ENCODE measurements at regions not wholly inside any gene's neighbourhood (a gene's known extent, or its start where the extent isn't known, plus 50 kb on each side); places are given as distances from the start of the nearest gene placed in this dataset.
"Not testable (repeated sequence)": the region's sequence is repeated elsewhere in the genome, so short reads cannot be mapped to it uniquely, and the experiment has no call there.

DNA sequence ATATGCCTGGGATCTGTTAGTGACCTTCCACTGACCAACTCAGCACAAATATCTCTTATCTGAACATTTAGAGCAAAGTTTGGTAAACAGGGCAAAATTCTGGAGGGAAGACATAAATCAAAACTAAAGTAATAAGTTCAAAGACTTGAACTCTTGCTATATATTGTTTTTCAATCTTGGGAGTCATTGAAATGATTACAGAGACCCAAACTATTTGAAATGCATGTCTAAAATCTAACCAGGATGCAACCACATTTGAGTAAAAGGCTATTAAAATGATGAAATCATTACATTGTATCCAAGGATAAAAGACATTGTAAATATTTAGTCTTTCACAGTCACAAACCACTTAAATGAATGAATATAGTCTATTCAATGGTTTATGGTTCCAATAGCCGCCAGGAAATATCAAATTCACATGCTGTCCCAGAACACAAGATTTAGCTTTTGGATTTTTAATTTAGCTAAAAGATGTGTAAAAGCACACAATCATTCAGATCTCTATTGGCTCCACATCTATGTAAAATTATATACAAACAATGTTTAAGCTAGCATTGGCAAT lies 256.6 kb upstream of the EPHA7 start:
- DNase-seq (no peak), ATAC-seq (no peak)
- Mint-ChIP-seq H3K4me3 (no peak overlapping the region), H3K4me1 (ENCODE audit: low read depth) (no peaks in the 10 kb centered on the region), H3K9me3 (ENCODE audit: insufficient read depth) (no peaks in the 10 kb centered on the region), H3K27me3 (ENCODE audit: low read depth) (no peaks in the 10 kb centered on the region), H3K36me3 (ENCODE audit: low read depth) (no peaks in the 10 kb centered on the region), H3K27ac (no peak overlapping the region)
- ChIA-PET CTCF (no interaction called here), POLR2A (no interaction called here)

DNA sequence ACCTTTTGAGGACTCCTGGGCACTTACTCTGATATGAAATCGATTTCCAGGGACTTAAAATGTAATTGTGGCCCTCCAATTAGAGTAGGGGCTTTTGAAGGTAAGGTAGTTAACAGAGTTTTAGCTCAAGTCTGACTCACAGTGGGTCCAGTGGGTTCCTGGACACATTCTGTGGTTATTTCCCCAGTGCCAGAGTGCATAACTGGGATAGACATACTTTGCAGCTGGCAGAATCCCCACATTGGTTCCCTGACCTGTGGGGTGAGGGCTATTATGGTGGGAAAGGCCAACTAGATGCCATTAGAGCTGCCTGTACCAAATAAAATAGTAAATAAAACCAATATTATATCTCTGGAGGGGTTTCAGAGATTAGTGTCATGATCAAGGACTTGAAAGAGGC lies 243.8 kb upstream of the EPHA7 start:
- no peaks in the 10 kb centered on the region for H3K36me3 Mint-ChIP-seq (ENCODE audit: low read depth)
- no peaks in the 10 kb centered on the region for H3K9me3 Mint-ChIP-seq (ENCODE audit: insufficient read depth)
- H3K27me3 Mint-ChIP-seq (ENCODE audit: low read depth) = no peaks in the 10 kb centered on the region
- DNase-seq (no peak), ATAC-seq (no peak)
- no peaks in the 10 kb centered on the region for H3K4me1 Mint-ChIP-seq (ENCODE audit: low read depth)
- ChIA-PET CTCF (no interaction called here), POLR2A (no interaction called here)
- H3K4me3 Mint-ChIP-seq = no peak overlapping the region
- no peak overlapping the region for H3K27ac Mint-ChIP-seq

DNA sequence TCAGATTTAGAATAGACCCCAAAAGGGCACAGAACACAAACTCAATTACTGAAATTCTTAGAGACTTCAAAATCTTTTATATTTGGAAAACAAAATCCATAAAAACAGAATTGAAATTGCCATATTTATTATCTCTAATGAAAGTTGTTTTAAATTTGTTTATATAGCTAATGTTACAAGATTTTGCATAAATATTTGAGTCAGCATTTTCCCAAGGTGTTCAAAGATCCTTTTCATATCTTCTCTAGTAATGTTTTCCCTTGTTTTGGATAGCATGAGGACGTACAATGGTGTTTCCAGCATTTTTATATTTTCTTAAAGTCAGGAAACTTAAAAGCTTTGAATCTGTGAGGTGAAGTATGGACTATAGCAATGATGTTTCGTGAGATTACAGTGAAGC lies 235.2 kb upstream of the EPHA7 start:
- ChIA-PET CTCF (no interaction called here), POLR2A (no interaction called here)
- H3K27ac Mint-ChIP-seq = no peak overlapping the region
- ATAC-seq (no peak), DNase-seq (no peak)
- H3K4me3 Mint-ChIP-seq = no peak overlapping the region
- H3K4me1 Mint-ChIP-seq (ENCODE audit: low read depth) = no peaks in the 10 kb centered on the region
- H3K9me3 Mint-ChIP-seq (ENCODE audit: insufficient read depth) = no peaks in the 10 kb centered on the region
- no peaks in the 10 kb centered on the region for H3K27me3 Mint-ChIP-seq (ENCODE audit: low read depth)
- H3K36me3 Mint-ChIP-seq (ENCODE audit: low read depth) = no peaks in the 10 kb centered on the region

DNA sequence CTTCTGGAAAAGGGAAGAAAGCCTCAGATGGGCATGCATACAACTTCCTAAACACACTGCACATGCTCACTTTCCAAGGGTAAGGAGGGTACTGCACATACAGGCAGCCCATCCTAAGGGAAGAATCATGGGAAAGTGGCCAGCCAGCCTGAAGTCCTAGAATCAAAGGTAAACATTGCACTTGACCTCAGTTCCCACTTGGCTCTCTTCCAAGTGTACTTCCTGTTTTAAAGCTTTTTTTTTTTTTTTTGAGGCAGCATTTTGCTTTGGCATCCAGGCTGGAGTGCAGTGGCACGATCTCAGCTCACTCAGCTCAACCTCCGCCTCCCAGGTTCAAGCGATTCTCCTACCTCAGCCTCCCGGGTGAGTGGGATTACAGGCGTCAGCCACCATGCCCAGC lies 225.3 kb upstream of the EPHA7 start:
- POLR2A ChIA-PET = no interaction called here
- ATAC-seq = no peak
- Mint-ChIP-seq H3K9me3 (ENCODE audit: insufficient read depth) (peaks cover 4% of the 10 kb centered on the region), H3K27me3 (ENCODE audit: low read depth) (no peaks in the 10 kb centered on the region), H3K4me3 (no peak overlapping the region), H3K36me3 (ENCODE audit: low read depth) (no peaks in the 10 kb centered on the region), H3K27ac (no peak overlapping the region), H3K4me1 (ENCODE audit: low read depth) (no peaks in the 10 kb centered on the region)
- no peak for DNase-seq
- CTCF ChIA-PET = no interaction called here

DNA sequence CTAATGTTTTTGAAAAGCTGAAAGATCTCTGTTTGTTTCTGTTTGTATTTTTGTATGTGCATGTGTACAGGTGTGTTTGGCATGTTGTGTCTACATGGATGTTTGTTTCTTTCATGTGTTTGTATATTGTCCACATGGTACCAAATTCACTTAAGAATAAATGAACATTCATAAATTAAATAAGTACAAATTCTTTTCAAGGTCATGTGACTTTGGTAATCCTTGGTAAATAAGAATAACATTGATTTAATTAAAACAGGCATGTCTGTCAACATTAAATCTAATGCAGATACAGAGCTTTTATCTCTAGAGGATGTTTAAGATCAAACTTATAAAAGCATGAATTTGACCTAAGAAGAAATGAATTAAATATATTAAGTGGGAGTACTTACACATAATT lies 219.8 kb upstream of the EPHA7 start:
- Mint-ChIP-seq H3K4me3 (no peak overlapping the region), H3K4me1 (ENCODE audit: low read depth) (no peaks in the 10 kb centered on the region), H3K27ac (no peak overlapping the region), H3K9me3 (ENCODE audit: insufficient read depth) (peaks cover 9% of the 10 kb centered on the region), H3K27me3 (ENCODE audit: low read depth) (no peaks in the 10 kb centered on the region), H3K36me3 (ENCODE audit: low read depth) (no peaks in the 10 kb centered on the region)
- ChIA-PET POLR2A (no interaction called here), CTCF (no interaction called here)
- no peak for DNase-seq
- ATAC-seq = no peak

DNA sequence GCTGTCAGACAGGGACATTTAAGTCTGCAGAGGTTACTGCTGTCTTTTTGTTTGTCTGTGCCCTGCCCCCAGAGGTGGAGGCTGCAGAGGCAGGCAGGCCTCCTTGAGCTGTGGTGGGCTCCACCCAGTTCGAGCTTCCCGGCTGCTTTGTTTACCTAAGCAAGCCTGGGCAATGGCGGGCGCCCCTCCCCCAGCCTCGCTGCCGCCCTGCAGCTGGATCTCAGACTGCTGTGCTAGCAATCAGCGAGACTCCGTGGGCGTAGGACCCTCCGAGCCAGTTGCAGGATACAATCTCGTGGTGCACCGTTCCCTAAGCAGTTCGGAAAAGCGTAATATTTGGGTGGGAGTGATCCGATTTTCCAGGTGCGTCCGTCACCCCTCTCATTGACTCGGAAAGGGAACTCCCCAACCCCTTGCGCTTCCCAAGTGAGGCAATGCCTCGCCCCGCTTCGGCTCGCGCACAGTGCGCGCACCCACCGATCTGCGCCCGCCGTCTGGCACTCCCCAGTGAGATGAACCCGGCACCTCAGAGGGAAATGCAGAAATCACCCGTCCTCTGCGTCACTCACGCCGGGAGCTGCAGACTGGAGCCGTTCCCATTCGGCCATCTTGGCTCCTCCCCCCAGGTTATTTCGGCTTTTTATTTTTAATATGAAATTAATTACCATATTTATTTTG lies 217.8 kb upstream of the EPHA7 start:
- H3K36me3 Mint-ChIP-seq (ENCODE audit: low read depth); POLR2A ChIA-PET; CTCF ChIA-PET; H3K4me3 Mint-ChIP-seq; DNase-seq; H3K4me1 Mint-ChIP-seq (ENCODE audit: low read depth); H3K9me3 Mint-ChIP-seq (ENCODE audit: insufficient read depth); ATAC-seq; H3K27me3 Mint-ChIP-seq (ENCODE audit: low read depth); H3K27ac Mint-ChIP-seq: not testable (repeated sequence)

DNA sequence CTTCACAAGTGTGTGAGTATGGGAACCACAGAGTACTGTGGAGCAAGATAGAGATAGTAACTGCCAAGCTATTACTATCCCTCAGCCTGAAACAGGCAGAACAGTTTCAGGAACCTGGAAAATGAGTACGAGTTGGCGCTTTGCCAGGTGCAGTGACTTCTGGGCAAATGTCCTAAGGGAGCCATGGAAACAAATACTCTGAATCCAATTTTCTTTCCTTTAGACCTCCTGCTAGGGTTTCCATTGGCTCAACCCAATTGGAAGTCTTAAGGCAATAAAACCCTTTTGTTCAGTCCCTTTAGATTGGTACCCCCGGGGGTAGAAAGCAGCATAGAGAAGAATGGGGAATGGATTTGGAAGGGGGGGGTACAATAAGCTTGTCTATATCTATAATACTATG lies 205.0 kb upstream of the EPHA7 start:
- ChIA-PET CTCF (no interaction called here), POLR2A (no interaction called here)
- Mint-ChIP-seq H3K4me3 (no peak overlapping the region), H3K4me1 (ENCODE audit: low read depth) (no peaks in the 10 kb centered on the region), H3K27ac (no peak overlapping the region), H3K27me3 (ENCODE audit: low read depth) (no peaks in the 10 kb centered on the region), H3K36me3 (ENCODE audit: low read depth) (no peaks in the 10 kb centered on the region), H3K9me3 (ENCODE audit: insufficient read depth) (peaks cover 6% of the 10 kb centered on the region)
- ATAC-seq = no peak
- no peak for DNase-seq

DNA sequence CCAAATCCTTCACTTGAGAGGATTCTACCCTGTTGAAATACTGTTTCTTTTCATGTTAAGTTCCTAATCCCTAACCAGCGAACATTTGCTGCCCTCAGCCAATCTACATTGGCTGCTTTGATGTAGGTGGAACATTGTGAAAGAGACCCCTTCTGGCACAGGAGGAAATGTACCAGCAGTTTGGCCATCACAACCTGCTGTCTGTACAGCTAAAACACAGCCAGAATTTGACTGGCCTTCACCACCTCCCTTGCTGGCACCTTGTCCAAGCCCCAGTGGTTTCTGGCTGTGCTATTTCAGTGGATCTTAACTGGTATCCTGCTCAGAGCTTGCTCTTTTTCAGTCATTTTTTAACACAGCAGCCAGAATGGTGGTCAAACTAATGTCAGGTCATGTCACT lies 202.1 kb upstream of the EPHA7 start:
- no peaks in the 10 kb centered on the region for H3K4me1 Mint-ChIP-seq (ENCODE audit: low read depth)
- H3K9me3 Mint-ChIP-seq (ENCODE audit: insufficient read depth) = peaks cover 6% of the 10 kb centered on the region
- ATAC-seq (no peak), DNase-seq (no peak)
- CTCF ChIA-PET = no interaction called here
- no peak overlapping the region for H3K27ac Mint-ChIP-seq
- no peaks in the 10 kb centered on the region for H3K36me3 Mint-ChIP-seq (ENCODE audit: low read depth)
- no peak overlapping the region for H3K4me3 Mint-ChIP-seq
- POLR2A ChIA-PET = no interaction called here
- H3K27me3 Mint-ChIP-seq (ENCODE audit: low read depth) = no peaks in the 10 kb centered on the region

DNA sequence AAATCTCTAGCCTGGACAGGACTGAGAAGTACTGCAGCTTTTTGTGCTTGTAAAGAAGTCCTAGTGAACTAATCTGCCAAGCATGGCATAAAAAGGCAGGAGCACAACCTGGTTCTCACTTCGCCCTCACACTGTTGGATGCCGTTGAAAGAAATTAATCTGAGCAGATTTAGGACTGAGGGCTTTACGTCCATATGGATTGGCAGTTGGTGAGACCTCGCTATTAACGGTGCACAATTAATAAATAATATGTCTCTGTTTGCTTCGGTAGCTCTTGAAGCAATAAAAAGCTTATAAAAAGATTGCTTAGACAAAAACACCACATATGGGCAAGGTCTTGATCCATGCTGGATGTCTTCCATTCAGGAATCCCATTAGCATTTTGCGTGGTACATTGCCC lies 185.6 kb upstream of the EPHA7 start:
- Mint-ChIP-seq H3K4me3 (no peak overlapping the region), H3K9me3 (ENCODE audit: insufficient read depth) (no peaks in the 10 kb centered on the region), H3K4me1 (ENCODE audit: low read depth) (no peaks in the 10 kb centered on the region), H3K36me3 (ENCODE audit: low read depth) (no peaks in the 10 kb centered on the region), H3K27me3 (ENCODE audit: low read depth) (no peaks in the 10 kb centered on the region), H3K27ac (no peak overlapping the region)
- ChIA-PET POLR2A (no interaction called here), CTCF (no interaction called here)
- no peak for ATAC-seq
- DNase-seq = no peak

DNA sequence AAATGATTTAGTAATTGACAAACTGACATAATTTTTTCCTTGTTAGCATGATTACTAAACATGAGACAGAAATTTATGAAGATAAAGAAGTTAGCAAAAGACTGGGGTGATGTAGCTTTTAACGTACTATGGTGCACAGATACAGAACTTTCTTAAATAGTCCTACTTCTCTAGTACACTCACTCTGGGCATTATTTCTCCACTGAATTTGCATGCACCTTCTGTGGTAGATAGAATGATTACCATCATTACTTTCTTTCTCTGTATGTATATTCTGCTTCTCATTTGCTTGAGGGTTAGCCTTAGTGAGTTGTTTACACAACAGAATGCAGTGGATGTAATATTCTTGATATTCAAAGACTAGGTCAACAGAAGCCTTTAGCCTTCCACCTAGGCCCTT lies 173.1 kb upstream of the EPHA7 start:
- no peaks in the 10 kb centered on the region for H3K4me1 Mint-ChIP-seq (ENCODE audit: low read depth)
- POLR2A ChIA-PET = no interaction called here
- H3K9me3 Mint-ChIP-seq (ENCODE audit: insufficient read depth) = no peaks in the 10 kb centered on the region
- no peak for ATAC-seq
- no peak overlapping the region for H3K27ac Mint-ChIP-seq
- H3K4me3 Mint-ChIP-seq = no peak overlapping the region
- CTCF ChIA-PET = no interaction called here
- no peaks in the 10 kb centered on the region for H3K36me3 Mint-ChIP-seq (ENCODE audit: low read depth)
- no peak for DNase-seq
- H3K27me3 Mint-ChIP-seq (ENCODE audit: low read depth) = no peaks in the 10 kb centered on the region

DNA sequence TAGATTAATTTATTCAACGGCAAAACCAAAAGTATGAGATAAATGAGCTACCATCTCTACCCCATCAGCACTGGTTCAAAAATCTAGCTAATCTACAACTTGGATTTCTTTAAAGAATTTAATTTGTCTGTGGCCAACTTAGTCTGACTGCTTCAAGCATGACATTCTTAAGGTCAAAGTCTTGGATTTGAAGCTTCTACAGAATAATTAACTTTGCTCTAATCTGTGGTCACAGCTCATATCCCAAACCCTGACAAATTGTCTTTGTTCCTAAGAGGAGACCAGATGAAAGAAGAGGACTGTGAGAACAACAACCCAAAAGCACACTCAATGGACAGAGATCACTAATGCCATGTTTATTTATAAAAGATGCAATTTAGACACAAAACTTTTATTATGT lies 166.9 kb upstream of the EPHA7 start:
- Mint-ChIP-seq H3K4me1 (ENCODE audit: low read depth) (no peaks in the 10 kb centered on the region), H3K27ac (no peak overlapping the region), H3K27me3 (ENCODE audit: low read depth) (no peaks in the 10 kb centered on the region), H3K9me3 (ENCODE audit: insufficient read depth) (peaks cover 5% of the 10 kb centered on the region), H3K36me3 (ENCODE audit: low read depth) (no peaks in the 10 kb centered on the region), H3K4me3 (no peak overlapping the region)
- DNase-seq = no peak
- POLR2A ChIA-PET = no interaction called here
- no peak for ATAC-seq
- CTCF ChIA-PET = no interaction called here

DNA sequence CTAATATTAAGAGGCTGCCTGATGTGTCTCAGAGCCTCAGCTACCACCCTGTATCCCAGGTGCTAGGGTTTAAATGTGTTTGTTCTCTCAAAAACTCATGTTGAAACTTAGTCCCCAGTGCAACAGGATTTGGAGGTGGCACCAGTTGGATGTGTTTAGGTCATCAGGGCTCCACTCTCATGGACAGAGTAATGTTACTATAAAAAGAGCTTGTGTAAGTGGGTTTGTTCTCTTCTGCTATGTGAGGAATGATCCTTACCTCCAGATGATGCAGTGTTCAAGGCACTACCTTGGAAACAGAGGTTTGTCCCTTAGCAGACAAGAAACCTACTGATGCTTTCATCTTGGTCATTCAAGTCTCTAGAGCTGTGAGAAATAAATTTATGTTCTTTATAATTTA lies 164.9 kb upstream of the EPHA7 start:
- ChIA-PET CTCF (no interaction called here), POLR2A (no interaction called here)
- Mint-ChIP-seq H3K9me3 (ENCODE audit: insufficient read depth) (peaks cover 5% of the 10 kb centered on the region), H3K4me3 (no peak overlapping the region), H3K36me3 (ENCODE audit: low read depth) (no peaks in the 10 kb centered on the region), H3K27ac (no peak overlapping the region), H3K4me1 (ENCODE audit: low read depth) (no peaks in the 10 kb centered on the region), H3K27me3 (ENCODE audit: low read depth) (no peaks in the 10 kb centered on the region)
- no peak for DNase-seq
- no peak for ATAC-seq

DNA sequence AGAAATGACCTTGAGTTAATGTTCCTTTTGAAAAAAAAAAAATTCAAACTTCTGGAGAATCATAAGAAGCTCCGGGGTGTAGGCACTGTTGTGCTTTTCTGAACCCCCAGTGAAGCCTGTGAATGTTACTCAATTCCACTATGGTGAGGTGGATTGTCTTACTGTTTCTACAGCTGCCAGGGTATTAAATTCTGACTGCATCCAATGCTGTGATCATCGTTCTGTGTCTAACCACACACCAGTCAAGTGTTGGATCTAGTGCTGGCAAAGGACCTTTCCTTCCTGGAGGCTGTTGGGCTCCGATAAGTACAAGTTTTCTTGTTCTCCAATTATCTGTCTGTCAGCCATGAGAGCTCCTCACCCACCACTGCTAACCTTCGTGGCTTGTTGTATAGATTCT lies 162.0 kb upstream of the EPHA7 start:
- Mint-ChIP-seq H3K4me3 (no peak overlapping the region), H3K27ac (no peak overlapping the region), H3K4me1 (ENCODE audit: low read depth) (no peaks in the 10 kb centered on the region), H3K27me3 (ENCODE audit: low read depth) (no peaks in the 10 kb centered on the region), H3K36me3 (ENCODE audit: low read depth) (no peaks in the 10 kb centered on the region), H3K9me3 (ENCODE audit: insufficient read depth) (peaks cover 5% of the 10 kb centered on the region)
- ChIA-PET POLR2A (no interaction called here), CTCF (no interaction called here)
- no peak for DNase-seq
- ATAC-seq = no peak
